WERI-Rb-1 (cell line): ENCODE measurements at regions not wholly inside any gene's neighbourhood (a gene's known extent, or its start where the extent isn't known, plus 50 kb on each side); places are given as distances from the start of the nearest gene placed in this dataset.
"Not testable (repeated sequence)": the region's sequence is repeated elsewhere in the genome, so short reads cannot be mapped to it uniquely, and the experiment has no call there.

Experiments
- DNase-seq: peaks from one replicate; pipeline ENCODE4 v3.0.0-alpha.2; 2020
- H3K27ac ChIP-seq: fragments of 250-450 bp; sonication (Bioruptor Pico); 2 replicates; pipeline ENCODE4 v1.5.1; 2020; ENCODE audit warnings: mild to moderate bottlenecking, moderate library complexity
- H3K27me3 ChIP-seq: fragments of 250-450 bp; sonication (Bioruptor Pico); 2 replicates; pipeline ENCODE4 v1.5.1; 2021; ENCODE audit warnings: mild to moderate bottlenecking, low read depth, moderate library complexity; ENCODE audit not compliant: insufficient read depth, severe bottlenecking
- H3K36me3 ChIP-seq: fragments of 250-450 bp; sonication (Bioruptor Pico); 2 replicates; pipeline ENCODE4 v1.5.1; 2020; ENCODE audit warnings: mild to moderate bottlenecking, moderate library complexity
- H3K4me3 ChIP-seq: 2 replicates; pipeline ENCODE4 v1.5.1; 2011; ENCODE audit warnings: low read depth, mild to moderate bottlenecking, control low read depth, low read length
- H3K9me3 ChIP-seq: fragments of 250-450 bp; sonication (Bioruptor Pico); 2 replicates; pipeline ENCODE4 v1.5.1; 2021; ENCODE audit warnings: mild to moderate bottlenecking, moderate library complexity; ENCODE audit not compliant: severe bottlenecking
- CTCF ChIP-seq: IDR thresholded peaks from 2 replicates; pipeline ENCODE4 v1.5.1; 2011; ENCODE audit warnings: low read depth, mild to moderate bottlenecking, control low read depth, inconsistent platforms, low read length

GRCh38 chr2:228575897-228576296 lies 394.4 kb upstream of the SPHKAP start:
- H3K4me3 ChIP-seq = no peak overlapping the region
- DNase-seq = no peak
- no peak for TF ChIP-seq CTCF
- H3K27ac ChIP-seq = no peak overlapping the region
- no peaks in the 10 kb centered on the region for H3K9me3 ChIP-seq
- H3K36me3 ChIP-seq = no peaks in the 10 kb centered on the region
- peaks cover 5% of the 10 kb centered on the region for H3K27me3 ChIP-seq

GRCh38 chr2:228568275-228568674 lies 386.8 kb upstream of the SPHKAP start:
- DNase-seq, H3K4me3 ChIP-seq, H3K36me3 ChIP-seq, H3K27ac ChIP-seq, H3K9me3 ChIP-seq: not testable (repeated sequence)
- peaks cover 19% of the 10 kb centered on the region for H3K27me3 ChIP-seq

- no peaks in the 10 kb centered on the region for H3K9me3 ChIP-seq
- no peak for TF ChIP-seq CTCF
- H3K4me3 ChIP-seq = no peak overlapping the region
- DNase-seq = no peak
- H3K36me3 ChIP-seq = no peaks in the 10 kb centered on the region
- H3K27me3 ChIP-seq = peaks cover 21% of the 10 kb centered on the region
- no peak overlapping the region for H3K27ac ChIP-seq
Observed at GRCh38 chr2:228561816-228562215, 380.3 kb upstream of the SPHKAP start.

GRCh38 chr2:228559774-228560415 lies 378.4 kb upstream of the SPHKAP start:
- no peak for DNase-seq
- no peak overlapping the region for H3K27ac ChIP-seq
- peaks cover 25% of the 10 kb centered on the region for H3K27me3 ChIP-seq
- no peak for TF ChIP-seq CTCF
- H3K4me3 ChIP-seq = no peak overlapping the region
- no peaks in the 10 kb centered on the region for H3K9me3 ChIP-seq
- no peaks in the 10 kb centered on the region for H3K36me3 ChIP-seq

GRCh38 chr2:228556717-228557116 lies 375.2 kb upstream of the SPHKAP start:
- Histone ChIP-seq H3K4me3 (no peak overlapping the region), H3K9me3 (no peaks in the 10 kb centered on the region), H3K27ac (no peak overlapping the region), H3K27me3 (peaks cover 30% of the 10 kb centered on the region), H3K36me3 (no peaks in the 10 kb centered on the region)
- TF ChIP-seq CTCF = no peak
- DNase-seq = no peak

- no peak for DNase-seq
- Histone ChIP-seq H3K36me3 (no peaks in the 10 kb centered on the region), H3K27me3 (peaks cover 16% of the 10 kb centered on the region), H3K4me3 (no peak overlapping the region), H3K9me3 (no peaks in the 10 kb centered on the region), H3K27ac (no peak overlapping the region)
- no peak for TF ChIP-seq CTCF
Observed at GRCh38 chr2:228549441-228550007, 368.0 kb upstream of the SPHKAP start.
